Common myeloid progenitor, CD34-positive (primary cell): ENCODE measurements at regions not wholly inside any gene's neighbourhood (a gene's known extent, or its start where the extent isn't known, plus 50 kb on each side); places are given as distances from the start of the nearest gene placed in this dataset.

ENCODE experiments used
- CTCF ChIA-PET: fragments of 350-600 bp; sonication (Branson Sonifier 250); formaldehyde crosslinking; loops from one replicate; lab custom pipeline; 2021; ENCODE audit warnings: antibody characterized with exemption; lab: Charles Lee
- POLR2A ChIA-PET: fragments of 350-600 bp; sonication (Branson Sonifier 250); formaldehyde crosslinking; loops from one replicate; lab custom pipeline; 2021; ENCODE audit warnings: antibody characterized with exemption; lab: Charles Lee
- DNase-seq, 3 donors: peaks; one replicate each; pipeline versions ENCODE4 v3.0.0 to v3.0.0-alpha.2; 2013
- H3K27ac ChIP-seq, 2 experiments: 1 replicate in 1 of 2; 2 replicates in 1 of 2; pipeline ENCODE4 v1.7.0; 2013; ENCODE audit warnings: inconsistent platforms in 2 of 2, low read length in 2 of 2, mild to moderate bottlenecking in 2 of 2, low read depth in 1 of 2, moderate library complexity in 1 of 2; ENCODE audit not compliant: severe bottlenecking in 2 of 2, insufficient read depth in 1 of 2, poor library complexity in 1 of 2
- H3K27me3 ChIP-seq, 5 experiments: replicated peaks in 2 of 5; 1 replicate in 3 of 5; 2 replicates in 2 of 5; pipeline versions ENCODE4 v1.6.1 to v1.7.0; 2013; ENCODE audit warnings: low read length in 4 of 5, mild to moderate bottlenecking in 2 of 5, moderate library complexity in 2 of 5, inconsistent platforms in 1 of 5; ENCODE audit not compliant: insufficient read depth in 5 of 5, control insufficient read depth in 4 of 5
- H3K36me3 ChIP-seq, 4 experiments: 1 replicate in 2 of 4; 2 replicates in 2 of 4; pipeline versions ENCODE4 v1.6.1 to v1.7.0; 2013; ENCODE audit warnings: low read length in 3 of 4, control low read depth in 1 of 4, mild to moderate bottlenecking in 1 of 4; ENCODE audit not compliant: control insufficient read depth in 4 of 4, insufficient read depth in 4 of 4
- H3K4me1 ChIP-seq, 4 experiments: 1 replicate in 3 of 4; 2 replicates in 1 of 4; pipeline versions ENCODE4 v1.6.1 to v1.7.1; 2013; ENCODE audit warnings: low read length in 3 of 4, mild to moderate bottlenecking in 3 of 4, control low read depth in 1 of 4, inconsistent platforms in 1 of 4, moderate library complexity in 1 of 4; ENCODE audit not compliant: control insufficient read depth in 4 of 4, insufficient read depth in 4 of 4; ENCODE audit errors: control extremely low read depth in 1 of 4
- H3K4me3 ChIP-seq, 7 experiments: 1 replicate in 4 of 7; 2 replicates in 3 of 7; pipeline versions ENCODE4 v1.5.1 to v1.7.0; 2013; ENCODE audit warnings: mild to moderate bottlenecking in 7 of 7, low read length in 6 of 7, moderate library complexity in 6 of 7, inconsistent platforms in 2 of 7, low read depth in 2 of 7, control low read depth in 1 of 7; ENCODE audit not compliant: insufficient read depth in 4 of 7, control insufficient read depth in 1 of 7; ENCODE audit errors: extremely low read depth in 1 of 7
- H3K9me3 ChIP-seq, 5 experiments: 1 replicate in 4 of 5; 2 replicates in 1 of 5; pipeline versions ENCODE4 v1.6.1 to v1.7.1; 2013; ENCODE audit warnings: low read length in 4 of 5, mild to moderate bottlenecking in 2 of 5, inconsistent platforms in 1 of 5, low read depth in 1 of 5, moderate library complexity in 1 of 5; ENCODE audit not compliant: control insufficient read depth in 4 of 5, insufficient read depth in 2 of 5; ENCODE audit errors: control extremely low read depth in 1 of 5
- WGBS: methylation state at CpG from one replicate; pipeline ENCODE4 v1.1.5; 2013; ENCODE audit not compliant: insufficient coverage; 5-methylcytosine and 5-hydroxymethylcytosine counted together

GRCh38 chr16:66159987-66160386 lies 206.5 kb upstream of the CDH5 start:
- no peaks in the 10 kb centered on the region for H3K36me3 ChIP-seq
- no peaks in the 10 kb centered on the region for H3K9me3 ChIP-seq
- POLR2A ChIA-PET: no interaction called here
- H3K27ac ChIP-seq: no peak overlapping the region
- 89% methylated on average over 5 of the region's 5 CpGs for WGBS
- CTCF ChIA-PET: no interaction called here
- H3K27me3 ChIP-seq: peaks cover 0 to 3% (median 0%) of the 10 kb centered on the region in 5 experiments
- no peak for DNase-seq
- H3K4me1 ChIP-seq: peaks cover 0 to 2% (median 0%) of the 10 kb centered on the region in 4 experiments
- H3K4me3 ChIP-seq: no peak overlapping the region

DNA sequence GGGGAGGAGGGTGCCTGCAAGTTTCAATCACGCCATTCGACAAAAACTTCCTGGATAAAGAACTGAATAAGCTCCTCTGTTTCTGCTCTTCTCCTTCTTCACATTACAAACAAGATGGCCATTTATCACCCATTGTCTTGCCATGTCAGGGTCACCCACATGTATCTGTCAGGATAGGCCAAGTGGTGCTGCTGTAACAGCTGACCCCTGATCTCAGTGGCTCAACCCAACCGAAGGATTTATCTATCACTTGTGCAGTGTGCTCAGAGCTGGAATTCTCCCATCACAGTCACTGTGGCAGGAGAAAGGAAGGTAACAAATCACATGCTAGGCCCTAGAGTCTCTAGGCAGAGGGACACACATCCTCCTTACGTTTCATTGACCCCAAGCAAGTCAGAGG lies 210.0 kb upstream of the CDH5 start:
- Histone ChIP-seq H3K9me3 (no peaks in the 10 kb centered on the region), H3K4me3 (no peak overlapping the region), H3K27ac (no peak overlapping the region), H3K27me3 (no peaks in the 10 kb centered on the region), H3K4me1 (peaks cover 0 to 12% (median 5%) of the 10 kb centered on the region in 4 experiments), H3K36me3 (no peaks in the 10 kb centered on the region)
- ChIA-PET POLR2A (no interaction called here), CTCF (no interaction called here)
- WGBS: 94% methylated on average over 3 of the region's 4 CpGs
- no peak for DNase-seq

DNA sequence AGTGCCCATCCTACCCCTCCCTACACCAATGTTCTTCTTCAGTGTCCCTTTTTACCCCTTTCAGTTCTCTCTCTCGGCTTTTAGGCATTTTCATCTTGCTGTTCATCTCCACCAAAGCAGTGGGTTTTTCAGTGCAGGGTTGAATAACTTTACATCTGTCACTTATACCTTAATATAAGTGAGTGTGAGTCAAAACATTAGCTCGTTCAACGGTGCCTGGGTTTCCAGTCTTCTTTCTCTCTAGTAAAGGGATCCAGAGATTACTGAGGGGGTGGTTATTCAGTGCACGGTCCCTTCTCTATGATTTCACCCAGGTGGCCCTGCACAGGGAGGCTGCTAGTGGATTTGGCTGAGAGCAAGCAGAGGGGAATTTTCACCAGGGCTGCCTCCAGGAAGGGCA lies 210.6 kb upstream of the CDH5 start:
- no peak overlapping the region for H3K4me3 ChIP-seq
- no peaks in the 10 kb centered on the region for H3K27me3 ChIP-seq
- peaks cover 3 to 18% (median 11%) of the 10 kb centered on the region in 4 experiments for H3K4me1 ChIP-seq
- H3K27ac ChIP-seq: no peak overlapping the region
- no peaks in the 10 kb centered on the region for H3K9me3 ChIP-seq
- DNase-seq: no peak
- H3K36me3 ChIP-seq: no peaks in the 10 kb centered on the region
- CTCF ChIA-PET: no interaction called here
- 100% methylated on average over 4 of the region's 4 CpGs for WGBS
- POLR2A ChIA-PET: no interaction called here

DNA sequence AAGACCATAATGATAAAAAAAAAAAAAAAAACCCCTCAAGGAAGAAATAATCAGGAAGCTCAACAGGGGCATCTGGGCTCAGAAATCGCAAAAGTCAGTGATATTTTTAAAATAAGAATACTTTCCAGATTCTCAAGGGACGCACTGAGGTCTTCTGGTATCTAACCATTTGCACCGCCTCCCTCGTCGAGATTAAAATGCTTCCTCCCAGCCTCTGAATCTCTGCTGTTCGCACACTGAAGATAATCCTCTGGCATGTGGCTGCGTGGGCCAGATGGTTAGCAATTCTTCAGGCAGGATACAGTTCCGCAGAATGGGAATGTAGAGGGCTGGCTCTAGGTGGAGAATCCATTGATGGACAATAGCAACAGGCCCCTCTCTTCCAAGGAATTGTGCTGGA lies 211.7 kb upstream of the CDH5 start:
- Histone ChIP-seq H3K36me3 (no peaks in the 10 kb centered on the region), H3K9me3 (no peaks in the 10 kb centered on the region), H3K27me3 (no peaks in the 10 kb centered on the region), H3K4me3 (no peak overlapping the region), H3K27ac (no peak overlapping the region), H3K4me1 (peaks cover 8 to 26% (median 19%) of the 10 kb centered on the region in 4 experiments)
- DNase-seq: no peak
- CTCF ChIA-PET: no interaction called here
- 90% methylated on average over 7 of the region's 8 CpGs for WGBS
- POLR2A ChIA-PET: no interaction called here

DNA sequence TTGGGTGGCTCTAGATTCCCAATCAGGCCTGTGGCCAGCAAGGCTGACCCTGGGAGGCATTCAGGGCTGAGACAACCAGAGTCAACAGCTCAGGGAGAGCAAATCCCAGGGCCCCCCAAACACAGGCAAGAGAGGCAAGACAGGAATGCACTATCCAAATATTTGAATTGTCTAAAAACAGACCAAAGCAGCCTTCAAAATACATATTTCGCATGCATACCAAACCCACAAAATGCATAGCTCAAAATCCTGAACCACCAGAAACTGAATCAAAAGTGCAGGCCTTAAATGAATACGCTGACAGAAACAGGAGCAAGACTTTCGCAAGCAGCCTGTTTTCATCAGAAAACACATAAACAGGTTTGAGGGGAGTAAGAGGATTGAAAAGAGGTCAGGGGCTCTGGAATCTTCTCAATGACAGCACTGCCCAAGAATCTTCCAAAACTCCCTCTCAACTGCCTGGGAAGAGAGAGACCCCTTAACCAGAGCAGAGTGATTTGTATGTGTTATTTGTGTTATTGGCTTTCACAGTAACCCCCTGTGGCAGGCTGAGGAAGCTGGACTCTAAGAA lies 213.6 kb upstream of the CDH5 start:
- Histone ChIP-seq H3K9me3 (no peaks in the 10 kb centered on the region), H3K4me1 (peaks cover 8 to 26% (median 19%) of the 10 kb centered on the region in 4 experiments), H3K36me3 (no peaks in the 10 kb centered on the region), H3K27ac (no peak overlapping the region), H3K4me3 (no peak overlapping the region), H3K27me3 (no peaks in the 10 kb centered on the region)
- WGBS: 96% methylated on average over 3 of the region's 3 CpGs
- POLR2A ChIA-PET: no interaction called here
- CTCF ChIA-PET: no interaction called here
- no peak for DNase-seq

GRCh38 chr16:66152181-66152580 lies 214.3 kb upstream of the CDH5 start:
- no peak overlapping the region for H3K4me3 ChIP-seq
- no peaks in the 10 kb centered on the region for H3K36me3 ChIP-seq
- no peaks in the 10 kb centered on the region for H3K27me3 ChIP-seq
- H3K4me1 ChIP-seq: peaks cover 8 to 26% (median 19%) of the 10 kb centered on the region in 4 experiments
- 92% methylated on average over 2 of the region's 2 CpGs for WGBS
- ChIA-PET POLR2A (no interaction called here), CTCF (no interaction called here)
- H3K9me3 ChIP-seq: no peaks in the 10 kb centered on the region
- DNase-seq: no peak
- H3K27ac ChIP-seq: no peak overlapping the region

- ChIA-PET POLR2A (no interaction called here), CTCF (interaction anchor here (1.3 kb wide), 1 partner anchor 46 kb away, joined by 3 read pairs; no protein-coding TSS in a partner anchor)
- no peaks in the 10 kb centered on the region for H3K27me3 ChIP-seq
- no peak overlapping the region for H3K27ac ChIP-seq
- H3K9me3 ChIP-seq: no peaks in the 10 kb centered on the region
- peak overlapping the region in 4 of 7 experiments; percentile 1 to 21 (median 16) for H3K4me3 ChIP-seq
- peak; percentile 16 to 81 (median 74) for DNase-seq
- H3K4me1 ChIP-seq: peaks cover 8 to 26% (median 19%) of the 10 kb centered on the region in 4 experiments
- H3K36me3 ChIP-seq: no peaks in the 10 kb centered on the region
- WGBS: 61% methylated on average over 7 of the region's 7 CpGs
Observed at GRCh38 chr16:66150698-66151482, 215.6 kb upstream of the CDH5 start.
